22Rv1 (cell line): ENCODE measurements at regions not wholly inside any gene's neighbourhood (a gene's known extent, or its start where the extent isn't known, plus 50 kb on each side); places are given as distances from the start of the nearest gene placed in this dataset.

Experiments
- ZFX ChIP-seq: fragments of 450-650 bp; IDR thresholded peaks from 2 replicates; pipeline ENCODE4 v1.6.1; 2017; ENCODE audit warnings: antibody characterized with exemption, borderline replicate concordance
- TF ChIP-seq, protein P1 (sequence below): fragments of 450-650 bp; IDR thresholded peaks from 2 replicates; pipeline ENCODE4 v1.5.1; 2017; ENCODE audit warnings: mild to moderate bottlenecking

DNA sequence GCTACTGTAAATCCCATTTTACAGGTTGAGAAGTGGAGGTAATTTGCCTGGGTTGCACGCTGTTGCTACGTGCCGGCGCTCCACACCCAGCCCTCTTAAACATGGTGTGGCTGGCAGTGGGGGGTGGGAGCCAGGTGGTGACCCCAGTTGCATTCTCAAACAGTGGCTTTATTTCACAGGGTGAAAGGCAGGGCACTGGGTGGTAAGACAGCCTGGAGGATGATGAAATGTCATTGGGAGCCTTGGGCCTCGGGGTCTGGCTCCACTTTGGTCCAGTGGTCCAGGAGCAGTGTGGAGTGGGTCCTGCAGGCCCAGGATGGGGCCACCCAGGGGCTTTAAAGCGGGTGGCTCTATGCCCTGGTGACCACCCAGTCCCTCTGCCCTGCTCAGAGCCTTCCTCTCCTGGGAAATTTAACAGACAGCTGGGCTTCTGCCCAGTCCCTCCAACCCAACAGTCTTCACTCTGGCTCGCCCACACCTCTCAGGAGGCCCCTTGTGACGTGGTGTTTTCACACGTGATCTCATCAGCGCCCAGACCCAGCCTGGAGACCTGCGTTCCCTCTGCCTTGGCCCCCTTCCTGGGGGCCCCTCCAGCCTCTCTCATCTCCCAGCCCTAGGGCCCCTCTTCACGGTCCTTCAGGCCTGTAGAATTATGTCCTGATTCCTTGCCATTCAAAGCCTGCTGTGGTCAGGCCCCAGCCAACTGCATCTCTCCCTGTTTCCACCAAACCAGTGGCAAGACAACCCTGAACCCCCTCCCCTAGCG lies 92.5 kb downstream of the INHBB start:
- TF ChIP-seq, protein P1, sequence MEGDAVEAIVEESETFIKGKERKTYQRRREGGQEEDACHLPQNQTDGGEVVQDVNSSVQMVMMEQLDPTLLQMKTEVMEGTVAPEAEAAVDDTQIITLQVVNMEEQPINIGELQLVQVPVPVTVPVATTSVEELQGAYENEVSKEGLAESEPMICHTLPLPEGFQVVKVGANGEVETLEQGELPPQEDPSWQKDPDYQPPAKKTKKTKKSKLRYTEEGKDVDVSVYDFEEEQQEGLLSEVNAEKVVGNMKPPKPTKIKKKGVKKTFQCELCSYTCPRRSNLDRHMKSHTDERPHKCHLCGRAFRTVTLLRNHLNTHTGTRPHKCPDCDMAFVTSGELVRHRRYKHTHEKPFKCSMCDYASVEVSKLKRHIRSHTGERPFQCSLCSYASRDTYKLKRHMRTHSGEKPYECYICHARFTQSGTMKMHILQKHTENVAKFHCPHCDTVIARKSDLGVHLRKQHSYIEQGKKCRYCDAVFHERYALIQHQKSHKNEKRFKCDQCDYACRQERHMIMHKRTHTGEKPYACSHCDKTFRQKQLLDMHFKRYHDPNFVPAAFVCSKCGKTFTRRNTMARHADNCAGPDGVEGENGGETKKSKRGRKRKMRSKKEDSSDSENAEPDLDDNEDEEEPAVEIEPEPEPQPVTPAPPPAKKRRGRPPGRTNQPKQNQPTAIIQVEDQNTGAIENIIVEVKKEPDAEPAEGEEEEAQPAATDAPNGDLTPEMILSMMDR: no peak
- no peak for TF ChIP-seq ZFX
